HCT116 (cell line): ENCODE measurements at regions not wholly inside any gene's neighbourhood (a gene's known extent, or its start where the extent isn't known, plus 50 kb on each side); places are given as distances from the start of the nearest gene placed in this dataset.

Experiments
- ATAC-seq: fragments of 200-7000 bp; cut with Tn5 transposase; 2 replicates; pipeline ENCODE4 v1.9.1; 2020; ENCODE audit warnings: mild to moderate bottlenecking, moderate library complexity
- BruUV-seq: library from RNA; stranded (reverse); fragments of 400-500 nt; replicated peaks from 2 replicates; lab custom pipeline; 2021; lab: Mats Ljungman, UMichigan
- CTCF ChIA-PET: fragments of 300-600 bp; sonication (Branson Sonifier 250); formaldehyde crosslinking; loops from one replicate; lab custom pipeline; 2021; ENCODE audit warnings: antibody characterized with exemption; lab: Charles Lee
- POLR2A ChIA-PET: fragments of 300-600, 350-600 bp; sonication (Branson Sonifier 250); formaldehyde crosslinking; loops from one replicate; lab custom pipeline; 2021; ENCODE audit warnings: antibody characterized with exemption; lab: Charles Lee
- RAD21 ChIA-PET, 2 experiments: fragments of 300-600 bp; sonication (Branson Sonifier 250); formaldehyde crosslinking; loops; one replicate each; lab custom pipeline; 2023; ENCODE audit warnings: low total read pairs in 2 of 2; ENCODE audit not compliant: uncharacterized antibody in 2 of 2, unreplicated experiment in 2 of 2, low non-redundant PET in 1 of 2; lab: Charles Lee
- DNase-seq: peaks from one replicate; pipeline ENCODE4 v3.0.0-alpha.2; 2010; ENCODE audit warnings: low read depth, low spot score
- H2AFZ ChIP-seq: fragments of 200-600 bp; shearing (Covaris generic), sonication (generic); 2 replicates; pipeline ENCODE4 v1.6.1; 2017; ENCODE audit warnings: low read depth, mixed run types, mixed read lengths, antibody characterized with exemption, low read length; ENCODE audit not compliant: poor library complexity, severe bottlenecking
- H3K27ac ChIP-seq: 2 replicates; pipeline ENCODE4 v1.5.1; 2012; ENCODE audit warnings: low read depth, low read length
- H3K27me3 ChIP-seq: fragments of 200-600 bp; sonication (generic); 2 replicates; pipeline ENCODE4 v1.6.1; 2016; ENCODE audit warnings: mixed run types, low read length, mixed read lengths; ENCODE audit not compliant: insufficient read depth
- H3K36me3 ChIP-seq, 2 experiments: fragments of 200-500 bp in 1 of 2; fragments of 200-600 bp in 1 of 2; sonication (Bioruptor generic) in 1 of 2; sonication (generic) in 1 of 2; 2 replicates each; pipeline versions ENCODE4 v1.5.1 to v1.6.1; 2014 to 2016; ENCODE audit warnings: low read length in 2 of 2, inconsistent platforms in 1 of 2, mixed read lengths in 1 of 2, mixed run types in 1 of 2; ENCODE audit not compliant: insufficient read depth in 2 of 2, control insufficient read depth in 1 of 2
- H3K4me1 ChIP-seq, 2 experiments: fragments of 200-600 bp in 1 of 2; sonication (generic) in 1 of 2; 2 replicates each; pipeline versions ENCODE4 v1.5.1 to v1.6.1; 2012 to 2017; ENCODE audit warnings: low read length in 2 of 2, inconsistent platforms in 1 of 2, mild to moderate bottlenecking in 1 of 2, mixed read lengths in 1 of 2, mixed run types in 1 of 2, moderate library complexity in 1 of 2; ENCODE audit not compliant: insufficient read depth in 2 of 2, control insufficient read depth in 1 of 2
- H3K4me2 ChIP-seq: fragments of 200-600 bp; sonication (generic); 2 replicates; pipeline ENCODE4 v1.6.1; 2017; ENCODE audit warnings: mixed run types, low read length, mixed read lengths
- H3K4me3 ChIP-seq, 2 experiments: fragments of 200-600 bp in 1 of 2; sonication (generic) in 1 of 2; replicated peaks in 1 of 2; 2 replicates each; pipeline ENCODE4 v1.5.1; 2011 to 2016; ENCODE audit warnings: low read length in 2 of 2, control low read depth in 1 of 2, low read depth in 1 of 2, mild to moderate bottlenecking in 1 of 2, mixed read lengths in 1 of 2, mixed run types in 1 of 2
- H3K79me2 ChIP-seq: fragments of 200-600 bp; sonication (generic); 2 replicates; pipeline ENCODE4 v1.6.1; 2017; ENCODE audit warnings: mild to moderate bottlenecking, mixed run types, low read length, moderate library complexity, mixed read lengths; ENCODE audit not compliant: insufficient read depth
- H3K9ac ChIP-seq: fragments of 200-600 bp; sonication (generic); 2 replicates; pipeline ENCODE4 v1.6.1; 2016; ENCODE audit warnings: low read length, mixed read lengths
- H3K9me2 ChIP-seq: fragments of 200-600 bp; sonication (generic), shearing (Covaris generic); 2 replicates; pipeline ENCODE4 v1.6.1; 2017; ENCODE audit warnings: mixed run types, mild to moderate bottlenecking, moderate library complexity; ENCODE audit not compliant: insufficient read depth
- H3K9me3 ChIP-seq, 2 experiments: fragments of 200-500 bp in 1 of 2; fragments of 200-600 bp in 1 of 2; sonication (Bioruptor generic) in 1 of 2; sonication (generic) in 1 of 2; 2 replicates each; pipeline ENCODE4 v1.6.1; 2014 to 2017; ENCODE audit warnings: low read length in 2 of 2, mixed read lengths in 2 of 2, inconsistent platforms in 1 of 2, low read depth in 1 of 2, mild to moderate bottlenecking in 1 of 2, mixed run types in 1 of 2, moderate library complexity in 1 of 2; ENCODE audit not compliant: control insufficient read depth in 1 of 2, insufficient read depth in 1 of 2
- H4K20me1 ChIP-seq: fragments of 200-600 bp; sonication (generic), shearing (Covaris generic); 2 replicates; pipeline ENCODE4 v1.6.1; 2017; ENCODE audit warnings: mixed run types, mild to moderate bottlenecking, moderate library complexity; ENCODE audit not compliant: insufficient read depth
- CBX3 ChIP-seq: IDR thresholded peaks from 2 replicates; pipeline ENCODE4 v1.6.1; 2012; ENCODE audit warnings: low read depth
- EZH2 ChIP-seq: fragments of 200-600 bp; sonication (generic); IDR thresholded peaks from 2 replicates; pipeline ENCODE4 v1.6.1; 2017; ENCODE audit warnings: antibody characterized with exemption, mixed run types
- EZH2phosphoT487 ChIP-seq: fragments of 200-600 bp; IDR thresholded peaks from 2 replicates; pipeline ENCODE4 v1.6.1; 2018; ENCODE audit warnings: antibody characterized with exemption, borderline replicate concordance
- JUND ChIP-seq: IDR thresholded peaks from 2 replicates; pipeline ENCODE4 v1.6.1; 2012
- POLR2A ChIP-seq: IDR thresholded peaks from 2 replicates; pipeline ENCODE4 v1.7.0; 2011; ENCODE audit warnings: borderline replicate concordance; ENCODE audit not compliant: insufficient read depth, insufficient read length; ENCODE audit errors: extremely low read depth
- RAD21 ChIP-seq: IDR thresholded peaks from 2 replicates; pipeline ENCODE4 v1.6.1; 2012; ENCODE audit warnings: low read depth, mild to moderate bottlenecking
- SIN3A ChIP-seq: IDR thresholded peaks from 2 replicates; pipeline ENCODE4 v1.6.1; 2012; ENCODE audit warnings: low read depth
- SRF ChIP-seq: IDR thresholded peaks from 2 replicates; pipeline ENCODE4 v1.6.1; 2012; ENCODE audit warnings: low read depth
- YY1 ChIP-seq: IDR thresholded peaks from 2 replicates; pipeline ENCODE4 v1.6.1; 2011; ENCODE audit warnings: low read length, low read depth, moderate library complexity, mild to moderate bottlenecking; ENCODE audit not compliant: insufficient replicate concordance; ENCODE audit errors: extremely low read depth
- intact Hi-C: fragments of 100-400 bp; cut with micrococcal nuclease; formaldehyde crosslinking; loops from 2 replicates; pipeline ENCODE4 v1.10.0; 2022
- TF ChIP-seq, protein P1 (sequence below): IDR thresholded peaks from 2 replicates; pipeline ENCODE4 v1.6.1; 2012
- TF ChIP-seq, protein P2 (sequence below): IDR thresholded peaks from 2 replicates; pipeline ENCODE4 v1.6.1; 2012
- TF ChIP-seq, protein P3 (sequence below), 3 experiments: fragments of 200-600 bp in 1 of 3; sonication (generic) in 1 of 3; IDR thresholded peaks in 2 of 3; conservative IDR thresholded peaks in 1 of 3; 2 replicates each; pipeline ENCODE4 v1.5.1; 2012 to 2017; ENCODE audit warnings: low read depth in 2 of 3, low read length in 2 of 3, antibody characterized with exemption in 1 of 3, borderline replicate concordance in 1 of 3, control low read depth in 1 of 3, mild to moderate bottlenecking in 1 of 3, mixed read lengths in 1 of 3, mixed run types in 1 of 3, moderate library complexity in 1 of 3; ENCODE audit not compliant: insufficient read depth in 1 of 3
- TF ChIP-seq, protein P4 (sequence below): IDR thresholded peaks from 2 replicates; pipeline ENCODE4 v1.6.1; 2012; ENCODE audit warnings: low read depth

DNA sequence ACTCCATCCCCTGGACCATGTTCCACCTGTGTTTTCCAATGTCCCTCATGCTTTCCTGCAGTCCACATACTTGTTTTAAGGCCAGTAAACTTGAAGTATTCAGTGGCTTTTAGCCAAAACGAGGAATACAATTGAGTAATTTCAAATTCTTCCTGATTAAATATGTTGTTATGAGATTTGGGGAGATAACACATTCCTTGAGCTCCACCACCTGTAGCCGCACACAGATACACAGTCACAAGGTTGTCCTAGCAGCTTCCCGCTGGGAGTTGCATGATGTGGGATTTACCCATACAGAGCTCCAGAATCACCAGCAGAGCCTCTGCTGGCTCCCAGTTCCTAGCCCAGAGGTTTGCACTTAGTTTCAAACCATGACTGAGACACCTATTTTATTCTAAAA is 53.6 kb upstream of the FRY start:
- ATAC-seq (no peak), DNase-seq (no peak)
- H3K4me3 ChIP-seq, result no peak overlapping the region
- no peaks in the 10 kb centered on the region for H4K20me1 ChIP-seq
- no peaks in the 10 kb centered on the region for H3K9me3 ChIP-seq
- TF ChIP-seq, protein P1, sequence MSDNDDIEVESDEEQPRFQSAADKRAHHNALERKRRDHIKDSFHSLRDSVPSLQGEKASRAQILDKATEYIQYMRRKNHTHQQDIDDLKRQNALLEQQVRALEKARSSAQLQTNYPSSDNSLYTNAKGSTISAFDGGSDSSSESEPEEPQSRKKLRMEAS, result no peak
- no peak for TF ChIP-seq EZH2phosphoT487
- no peak for TF ChIP-seq CBX3
- TF ChIP-seq SIN3A, result no peak
- TF ChIP-seq, protein P2, sequence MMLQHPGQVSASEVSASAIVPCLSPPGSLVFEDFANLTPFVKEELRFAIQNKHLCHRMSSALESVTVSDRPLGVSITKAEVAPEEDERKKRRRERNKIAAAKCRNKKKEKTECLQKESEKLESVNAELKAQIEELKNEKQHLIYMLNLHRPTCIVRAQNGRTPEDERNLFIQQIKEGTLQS, result no peak
- TF ChIP-seq, protein P3, sequence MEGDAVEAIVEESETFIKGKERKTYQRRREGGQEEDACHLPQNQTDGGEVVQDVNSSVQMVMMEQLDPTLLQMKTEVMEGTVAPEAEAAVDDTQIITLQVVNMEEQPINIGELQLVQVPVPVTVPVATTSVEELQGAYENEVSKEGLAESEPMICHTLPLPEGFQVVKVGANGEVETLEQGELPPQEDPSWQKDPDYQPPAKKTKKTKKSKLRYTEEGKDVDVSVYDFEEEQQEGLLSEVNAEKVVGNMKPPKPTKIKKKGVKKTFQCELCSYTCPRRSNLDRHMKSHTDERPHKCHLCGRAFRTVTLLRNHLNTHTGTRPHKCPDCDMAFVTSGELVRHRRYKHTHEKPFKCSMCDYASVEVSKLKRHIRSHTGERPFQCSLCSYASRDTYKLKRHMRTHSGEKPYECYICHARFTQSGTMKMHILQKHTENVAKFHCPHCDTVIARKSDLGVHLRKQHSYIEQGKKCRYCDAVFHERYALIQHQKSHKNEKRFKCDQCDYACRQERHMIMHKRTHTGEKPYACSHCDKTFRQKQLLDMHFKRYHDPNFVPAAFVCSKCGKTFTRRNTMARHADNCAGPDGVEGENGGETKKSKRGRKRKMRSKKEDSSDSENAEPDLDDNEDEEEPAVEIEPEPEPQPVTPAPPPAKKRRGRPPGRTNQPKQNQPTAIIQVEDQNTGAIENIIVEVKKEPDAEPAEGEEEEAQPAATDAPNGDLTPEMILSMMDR (IDR thresholded peaks at IDR 0.05 in 2 of 3, conservative IDR thresholded peaks at IDR 0.05 in 1 of 3; ENCODE audit: borderline replicate concordance in 1 of 3, insufficient read depth in 1 of 3, low read depth in 2 of 3, low read length in 2 of 3), result no peak
- no peak for TF ChIP-seq JUND
- no peak for TF ChIP-seq YY1
- TF ChIP-seq SRF, result no peak
- TF ChIP-seq, protein P4, sequence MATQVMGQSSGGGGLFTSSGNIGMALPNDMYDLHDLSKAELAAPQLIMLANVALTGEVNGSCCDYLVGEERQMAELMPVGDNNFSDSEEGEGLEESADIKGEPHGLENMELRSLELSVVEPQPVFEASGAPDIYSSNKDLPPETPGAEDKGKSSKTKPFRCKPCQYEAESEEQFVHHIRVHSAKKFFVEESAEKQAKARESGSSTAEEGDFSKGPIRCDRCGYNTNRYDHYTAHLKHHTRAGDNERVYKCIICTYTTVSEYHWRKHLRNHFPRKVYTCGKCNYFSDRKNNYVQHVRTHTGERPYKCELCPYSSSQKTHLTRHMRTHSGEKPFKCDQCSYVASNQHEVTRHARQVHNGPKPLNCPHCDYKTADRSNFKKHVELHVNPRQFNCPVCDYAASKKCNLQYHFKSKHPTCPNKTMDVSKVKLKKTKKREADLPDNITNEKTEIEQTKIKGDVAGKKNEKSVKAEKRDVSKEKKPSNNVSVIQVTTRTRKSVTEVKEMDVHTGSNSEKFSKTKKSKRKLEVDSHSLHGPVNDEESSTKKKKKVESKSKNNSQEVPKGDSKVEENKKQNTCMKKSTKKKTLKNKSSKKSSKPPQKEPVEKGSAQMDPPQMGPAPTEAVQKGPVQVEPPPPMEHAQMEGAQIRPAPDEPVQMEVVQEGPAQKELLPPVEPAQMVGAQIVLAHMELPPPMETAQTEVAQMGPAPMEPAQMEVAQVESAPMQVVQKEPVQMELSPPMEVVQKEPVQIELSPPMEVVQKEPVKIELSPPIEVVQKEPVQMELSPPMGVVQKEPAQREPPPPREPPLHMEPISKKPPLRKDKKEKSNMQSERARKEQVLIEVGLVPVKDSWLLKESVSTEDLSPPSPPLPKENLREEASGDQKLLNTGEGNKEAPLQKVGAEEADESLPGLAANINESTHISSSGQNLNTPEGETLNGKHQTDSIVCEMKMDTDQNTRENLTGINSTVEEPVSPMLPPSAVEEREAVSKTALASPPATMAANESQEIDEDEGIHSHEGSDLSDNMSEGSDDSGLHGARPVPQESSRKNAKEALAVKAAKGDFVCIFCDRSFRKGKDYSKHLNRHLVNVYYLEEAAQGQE, result no peak
- no peak for TF ChIP-seq RAD21
- no peak for TF ChIP-seq POLR2A
- TF ChIP-seq EZH2, result no peak
- H3K79me2 ChIP-seq, result no peaks in the 10 kb centered on the region
- no peak overlapping the region for H3K9ac ChIP-seq
- intact Hi-C loops, result no loop called here
- H2AFZ ChIP-seq, result no peak overlapping the region
- peaks cover 10 to 12% of the 10 kb centered on the region in 2 experiments for H3K4me1 ChIP-seq
- ChIA-PET POLR2A (no interaction called here), RAD21 (no interaction called here), CTCF (no interaction called here)
- H3K36me3 ChIP-seq, result no peaks in the 10 kb centered on the region
- no TSS peak for BruUV-seq
- H3K4me2 ChIP-seq, result no peak overlapping the region
- no peaks in the 10 kb centered on the region for H3K9me2 ChIP-seq
- no peaks in the 10 kb centered on the region for H3K27me3 ChIP-seq
- no peak overlapping the region for H3K27ac ChIP-seq
